Astrocyte (in vitro differentiated cells and primary cell): ENCODE measurements at regions not wholly inside any gene's neighbourhood (a gene's known extent, or its start where the extent isn't known, plus 50 kb on each side); places are given as distances from the start of the nearest gene placed in this dataset.

Source experiments
- CTCF ChIP-seq: IDR thresholded peaks from 2 replicates; pipeline ENCODE4 v1.5.1; 2011; ENCODE audit warnings: low read depth, mild to moderate bottlenecking, inconsistent platforms, low read length, moderate library complexity; ENCODE audit not compliant: insufficient read depth
- EZH2 ChIP-seq: IDR thresholded peaks from 2 replicates; pipeline ENCODE4 v1.6.1; 2012; ENCODE audit warnings: mild to moderate bottlenecking, low read length, inconsistent platforms; ENCODE audit not compliant: insufficient read depth

- TF ChIP-seq CTCF = no peak
- no peak for TF ChIP-seq EZH2
Measured at GRCh38 chr1:80008934-80009333, 1002.4 kb upstream of the ADGRL4 start.
